Prostate gland (tissue), 2 donors: ENCODE measurements at regions not wholly inside any gene's neighbourhood (a gene's known extent, or its start where the extent isn't known, plus 50 kb on each side); places are given as distances from the start of the nearest gene placed in this dataset.

Experiments used
- DNase-seq: peaks from one replicate; pipeline ENCODE4 v3.0.0-alpha.2; 2019; ENCODE audit warnings: low spot score
- H3K27ac ChIP-seq, 2 donors: fragments of 200-600 bp; sonication (generic); 2 replicates each; pipeline ENCODE4 v1.5.1; 2017 to 2019
- H3K27me3 ChIP-seq: fragments of 200-600 bp; sonication (generic); replicated peaks from 2 replicates; pipeline ENCODE4 v1.5.1; 2019; ENCODE audit not compliant: insufficient read depth
- H3K36me3 ChIP-seq, 2 donors: fragments of 200-600 bp; sonication (generic); 1 replicate in 1 of 2; 2 replicates in 1 of 2; pipeline versions ENCODE4 v1.5.1 to v1.8.1; 2017 to 2019
- H3K4me1 ChIP-seq: fragments of 200-600 bp; sonication (generic); replicated peaks from 2 replicates; pipeline ENCODE4 v1.5.1; 2019
- H3K4me3 ChIP-seq, 2 donors: fragments of 200-600 bp; sonication (generic); 2 replicates each; pipeline ENCODE4 v1.5.1; 2017 to 2019
- H3K9me3 ChIP-seq: fragments of 200-600 bp; sonication (generic); 2 replicates; pipeline ENCODE4 v1.5.1; 2017
- CTCF ChIP-seq, 4 experiments: fragments of 200-600 bp in 2 of 4; fragments of 450-650 bp in 2 of 4; sonication (generic) in 2 of 4; IDR thresholded peaks; 1 replicate in 3 of 4; 2 replicates in 1 of 4; pipeline ENCODE4 v1.5.1; 2016 to 2019; ENCODE audit warnings: antibody characterized with exemption in 4 of 4, mild to moderate bottlenecking in 2 of 4, moderate library complexity in 2 of 4
- POLR2A ChIP-seq: fragments of 450-650 bp; IDR thresholded peaks from one replicate; pipeline ENCODE4 v1.6.1; 2016; ENCODE audit warnings: antibody characterized with exemption, mild to moderate bottlenecking
- POLR2AphosphoS5 ChIP-seq: sonication (generic); formaldehyde crosslinking; IDR thresholded peaks from one replicate; pipeline ENCODE4 v1.6.1; 2017; ENCODE audit warnings: antibody characterized with exemption
- WGBS: methylation state at CpG from one replicate; pipeline ENCODE4 v1.1.5; 2018; 5-methylcytosine and 5-hydroxymethylcytosine counted together
- intact Hi-C: fragments of 100-400 bp; cut with DNase I; formaldehyde crosslinking; loops from one replicate; pipeline ENCODE4 v1.14.2; 2022

- Histone ChIP-seq H3K4me3 (no peak overlapping the region), H3K36me3 (no peaks in the 10 kb centered on the region), H3K4me1 (no peaks in the 10 kb centered on the region), H3K27ac (no peak overlapping the region), H3K27me3 (no peaks in the 10 kb centered on the region), H3K9me3 (no peaks in the 10 kb centered on the region)
- no peak for TF ChIP-seq POLR2AphosphoS5
- no peak for TF ChIP-seq CTCF (IDR thresholded peaks at IDR 0.05)
- no peak for TF ChIP-seq POLR2A
- WGBS: 86% methylated on average over 4 of the region's 5 CpGs
- no peak for DNase-seq
- intact Hi-C loops: no loop called here
Measured at GRCh38 chrX:13893826-13894225, 76.9 kb upstream of the GPM6B start.

GRCh38 chrX:13892856-13893255 lies 76.0 kb upstream of the GPM6B start:
- Histone ChIP-seq H3K36me3 (no peaks in the 10 kb centered on the region), H3K4me1 (no peaks in the 10 kb centered on the region), H3K27me3 (no peaks in the 10 kb centered on the region), H3K27ac (no peak overlapping the region), H3K4me3 (no peak overlapping the region), H3K9me3 (no peaks in the 10 kb centered on the region)
- WGBS: 92% methylated on average over 3 of the region's 3 CpGs
- intact Hi-C loops: no loop called here
- DNase-seq: no peak
- no peak for TF ChIP-seq POLR2AphosphoS5
- TF ChIP-seq POLR2A: no peak
- TF ChIP-seq CTCF (IDR thresholded peaks at IDR 0.05): no peak

GRCh38 chrX:13891377-13892140 lies 74.7 kb upstream of the GPM6B start:
- DNase-seq: no peak
- H3K27ac ChIP-seq: no peak overlapping the region
- no peaks in the 10 kb centered on the region for H3K36me3 ChIP-seq
- no peaks in the 10 kb centered on the region for H3K9me3 ChIP-seq
- 45% methylated on average over 7 of the region's 7 CpGs for WGBS
- no peaks in the 10 kb centered on the region for H3K27me3 ChIP-seq
- no peaks in the 10 kb centered on the region for H3K4me1 ChIP-seq
- H3K4me3 ChIP-seq: no peak overlapping the region
- intact Hi-C loops: no loop called here
- no peak for TF ChIP-seq POLR2A
- TF ChIP-seq CTCF (IDR thresholded peaks at IDR 0.05): no peak
- TF ChIP-seq POLR2AphosphoS5: no peak

- Histone ChIP-seq H3K4me3 (no peak overlapping the region), H3K9me3 (no peaks in the 10 kb centered on the region), H3K36me3 (no peaks in the 10 kb centered on the region), H3K27ac (no peak overlapping the region), H3K27me3 (no peaks in the 10 kb centered on the region), H3K4me1 (no peaks in the 10 kb centered on the region)
- intact Hi-C loops: no loop called here
- TF ChIP-seq CTCF (IDR thresholded peaks at IDR 0.05) (no peak), POLR2AphosphoS5 (no peak), POLR2A (no peak)
- DNase-seq: no peak
- 65% methylated on average over 3 of the region's 3 CpGs for WGBS
Measured at GRCh38 chrX:13890806-13891205, 73.9 kb upstream of the GPM6B start.

GRCh38 chrX:13888284-13888683 lies 71.4 kb upstream of the GPM6B start:
- DNase-seq: no peak
- H3K27ac ChIP-seq: no peak overlapping the region
- no peaks in the 10 kb centered on the region for H3K9me3 ChIP-seq
- no peaks in the 10 kb centered on the region for H3K4me1 ChIP-seq
- TF ChIP-seq POLR2A (no peak), CTCF (IDR thresholded peaks at IDR 0.05) (no peak), POLR2AphosphoS5 (no peak)
- no peak overlapping the region for H3K4me3 ChIP-seq
- WGBS: 52% methylated on average over 8 of the region's 8 CpGs
- intact Hi-C loops: no loop called here
- H3K36me3 ChIP-seq: no peaks in the 10 kb centered on the region
- H3K27me3 ChIP-seq: no peaks in the 10 kb centered on the region
